T-helper 2 cell treated with Interferon-gamma antibody and Interleukin-4, amounts not matched to agents 100 ng/mL and 5 ng/mL, for 36 hours (primary cell): ENCODE measurements at regions not wholly inside any gene's neighbourhood (a gene's known extent, or its start where the extent isn't known, plus 50 kb on each side); places are given as distances from the start of the nearest gene placed in this dataset.

Experiments used
- intact Hi-C: fragments of 100-400 bp; cut with micrococcal nuclease; formaldehyde crosslinking; loops from one replicate; pipeline ENCODE4 v1.15.1; 2023

DNA sequence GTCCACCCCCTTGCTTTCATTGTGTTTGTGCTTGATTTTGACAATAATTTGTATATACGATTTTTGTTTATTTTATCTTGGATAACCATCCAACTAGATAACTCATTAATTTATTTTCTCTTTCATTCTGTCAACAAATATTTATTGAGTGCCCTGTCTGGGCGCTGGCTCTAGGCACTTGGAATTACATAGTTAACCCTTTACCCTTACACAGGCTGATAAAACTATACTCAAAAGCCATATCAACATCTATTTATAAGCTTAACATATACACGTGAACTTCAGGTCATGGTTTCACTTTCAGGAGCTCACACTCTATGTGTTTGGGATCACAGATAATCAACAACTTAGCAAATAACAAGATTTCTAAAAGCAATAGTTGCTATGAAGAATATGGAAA lies 226.3 kb upstream of the PPARGC1A start:
- intact Hi-C loops: no loop called here

DNA sequence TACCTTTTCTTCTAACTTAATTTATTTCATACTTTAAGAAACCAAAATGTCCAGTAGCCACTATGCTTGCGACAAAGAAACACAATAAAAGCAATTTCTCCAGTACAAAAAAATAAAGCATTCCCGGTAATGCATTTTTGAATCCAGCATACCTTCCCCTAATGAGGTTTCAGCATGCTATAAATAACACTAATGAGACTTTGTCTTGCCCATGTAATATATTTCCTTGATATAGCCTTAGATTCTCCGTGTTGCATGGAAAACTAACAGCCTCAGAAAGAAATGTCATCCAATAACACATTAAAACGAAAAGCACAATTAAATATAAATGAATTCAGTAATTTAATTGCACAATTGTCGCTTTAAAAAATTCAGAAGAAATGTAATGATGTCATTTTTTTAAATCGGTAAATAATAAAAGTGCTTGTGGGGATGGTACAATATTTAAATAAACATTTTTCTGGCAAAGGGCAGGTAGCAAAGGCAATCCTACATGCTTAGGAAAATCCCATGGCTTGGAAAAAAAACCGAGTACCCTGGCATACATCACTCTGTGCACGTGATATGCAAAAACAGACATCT lies 225.2 kb upstream of the PPARGC1A start:
- intact Hi-C loops: no loop called here

DNA sequence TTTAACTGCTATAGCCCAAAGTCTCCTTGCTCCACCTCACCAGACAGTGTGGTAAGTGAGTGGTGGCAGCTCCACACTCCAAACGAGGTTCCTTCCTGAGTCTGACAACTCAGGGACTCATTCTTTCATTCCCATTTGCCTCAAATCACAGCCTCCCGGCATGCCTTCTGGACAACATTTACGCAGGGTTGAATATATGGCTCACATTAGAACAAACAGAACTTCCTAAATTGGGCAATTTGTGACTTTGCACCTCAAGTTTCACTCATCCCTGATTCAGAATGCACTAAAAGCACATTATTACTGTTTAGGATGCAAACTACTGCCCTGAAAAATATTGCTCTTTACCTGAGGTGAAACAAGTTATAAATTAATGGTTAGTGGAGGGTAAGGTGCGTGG lies 224.6 kb upstream of the PPARGC1A start:
- intact Hi-C loops: no loop called here

GRCh38 chr4:24112466-24112865 lies 222.6 kb upstream of the PPARGC1A start:
- intact Hi-C loops: no loop called here

DNA sequence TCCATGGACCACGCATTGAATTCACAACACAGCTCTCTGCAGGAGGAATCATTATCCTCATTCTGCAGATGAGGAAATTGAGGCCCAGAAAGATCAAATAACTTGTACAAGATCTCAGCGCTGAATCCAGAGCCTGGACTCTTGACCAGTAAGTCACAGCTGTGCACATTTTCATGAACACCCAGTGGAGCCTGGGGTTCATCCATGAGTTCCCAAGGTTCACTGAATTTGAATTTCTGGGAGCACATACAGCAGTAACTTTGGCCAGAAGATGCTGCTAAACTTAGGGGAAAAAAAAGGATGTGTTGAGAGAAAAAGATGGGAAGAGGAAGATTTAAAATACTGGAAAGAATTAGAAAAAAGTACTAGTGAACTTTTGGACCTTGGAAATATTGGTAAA lies 218.7 kb upstream of the PPARGC1A start:
- intact Hi-C loops: no loop called here

GRCh38 chr4:24105327-24106038 lies 215.6 kb upstream of the PPARGC1A start:
- intact Hi-C loops: no loop called here

GRCh38 chr4:24104158-24104565 lies 214.3 kb upstream of the PPARGC1A start:
- intact Hi-C loops: no loop called here

DNA sequence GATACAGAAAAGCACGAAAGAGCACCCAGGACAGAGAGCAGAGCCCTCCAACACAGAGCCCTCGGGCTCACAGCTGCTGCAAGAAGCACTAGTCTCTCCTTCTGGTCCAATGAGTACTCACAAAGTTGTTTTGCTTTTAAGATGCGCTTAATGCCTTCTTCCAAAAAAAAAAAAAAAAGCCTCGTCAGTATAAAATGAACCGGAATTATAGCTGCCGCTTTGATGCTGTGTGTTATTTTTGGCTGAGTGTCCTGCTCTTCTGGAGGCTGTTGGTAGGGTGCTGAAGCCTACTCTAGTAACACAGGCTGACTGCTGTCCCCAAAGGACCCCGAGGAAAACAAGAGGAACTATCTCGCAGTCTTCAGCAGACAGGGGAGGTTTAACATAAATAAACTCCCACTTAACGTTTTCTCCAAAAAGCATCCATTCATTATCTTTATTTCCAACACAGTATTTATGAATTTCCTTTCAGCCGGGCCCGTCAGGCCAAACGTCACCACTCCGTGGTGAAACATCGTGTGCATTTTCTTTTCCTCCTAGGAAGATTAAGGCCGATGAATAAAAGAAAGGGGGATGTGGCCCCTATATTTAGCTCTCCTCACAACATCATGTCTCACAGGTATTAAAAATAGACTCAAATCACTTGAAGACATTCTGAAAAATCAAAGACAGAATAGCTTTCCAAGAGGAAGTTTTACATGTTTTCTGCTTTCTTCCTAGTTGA lies 213.7 kb upstream of the PPARGC1A start:
- intact Hi-C loops: no loop called here

DNA sequence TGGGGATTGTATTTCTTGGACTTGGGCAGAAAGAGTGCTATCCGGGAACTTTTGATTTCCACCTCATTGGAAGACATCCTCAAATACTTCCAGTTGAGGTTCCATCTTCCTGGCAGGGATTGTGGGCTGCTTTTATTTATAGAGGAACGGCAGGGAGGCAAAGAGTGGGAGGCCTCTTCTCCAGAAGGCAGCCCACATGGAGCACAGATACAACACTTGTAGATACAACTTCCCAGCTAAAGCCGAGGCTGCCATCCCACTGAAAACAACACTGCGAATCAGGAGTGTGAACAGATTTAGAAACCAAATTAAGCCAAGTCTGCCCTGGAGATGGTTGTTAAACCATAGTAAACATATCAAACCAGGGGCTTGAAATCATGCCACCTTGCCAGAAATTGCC lies 212.8 kb upstream of the PPARGC1A start:
- intact Hi-C loops: no loop called here

GRCh38 chr4:24096603-24097002 lies 206.8 kb upstream of the PPARGC1A start:
- intact Hi-C loops: no loop called here

DNA sequence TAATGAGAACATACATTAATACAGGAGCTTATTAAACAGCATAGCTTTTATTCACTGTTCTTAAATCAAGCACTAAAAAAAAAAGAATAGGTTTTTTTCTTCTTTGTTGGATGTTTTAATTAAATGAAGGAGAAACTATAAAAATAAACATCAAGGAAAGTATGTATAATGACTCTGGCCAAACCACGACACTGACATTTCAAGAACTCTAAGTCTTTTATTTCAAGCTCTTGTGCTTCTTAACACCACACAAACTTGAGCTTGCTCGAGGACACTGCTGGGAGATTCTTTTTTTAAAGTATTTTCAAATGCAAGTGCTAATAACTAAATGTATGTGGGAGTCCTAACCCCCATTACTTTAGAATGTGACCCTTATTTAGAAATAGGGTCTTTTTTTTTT lies 204.9 kb upstream of the PPARGC1A start:
- intact Hi-C loops: no loop called here

GRCh38 chr4:24093446-24093845 lies 203.6 kb upstream of the PPARGC1A start:
- intact Hi-C loops: no loop called here

GRCh38 chr4:24091639-24092233 lies 201.9 kb upstream of the PPARGC1A start:
- intact Hi-C loops: no loop called here

DNA sequence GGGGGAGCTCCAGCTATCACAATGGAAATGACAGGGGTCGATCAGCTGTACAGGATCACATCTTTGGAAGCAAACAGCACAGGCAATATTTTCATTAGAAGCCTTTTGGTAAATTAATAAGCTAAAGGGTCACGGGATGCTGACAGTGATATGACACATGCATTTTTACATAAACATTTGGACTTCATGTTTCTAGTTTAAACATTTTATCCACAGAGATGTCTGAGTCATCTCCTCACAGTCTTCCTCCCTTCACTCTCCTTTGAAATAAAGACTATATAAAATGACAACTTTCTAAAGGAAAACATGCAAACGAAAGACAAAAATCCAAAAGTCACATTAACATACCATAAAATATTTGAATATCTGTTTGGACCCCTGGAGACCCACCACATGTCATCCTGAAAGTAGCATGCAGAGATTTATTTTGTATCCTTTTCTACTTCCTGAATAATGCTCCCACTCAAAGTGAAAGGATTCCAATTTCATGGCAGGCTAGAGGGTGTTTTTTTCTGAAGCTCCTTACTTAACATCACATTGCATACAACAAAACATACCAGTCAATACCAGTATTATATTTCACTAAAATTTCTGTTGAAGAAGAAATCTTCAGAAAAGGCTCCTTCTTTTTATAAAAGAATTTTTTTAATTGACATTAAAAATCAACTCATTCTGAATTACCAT lies 200.1 kb upstream of the PPARGC1A start:
- intact Hi-C loops: no loop called here

GRCh38 chr4:24080871-24081270 lies 191.0 kb upstream of the PPARGC1A start:
- intact Hi-C loops: no loop called here

DNA sequence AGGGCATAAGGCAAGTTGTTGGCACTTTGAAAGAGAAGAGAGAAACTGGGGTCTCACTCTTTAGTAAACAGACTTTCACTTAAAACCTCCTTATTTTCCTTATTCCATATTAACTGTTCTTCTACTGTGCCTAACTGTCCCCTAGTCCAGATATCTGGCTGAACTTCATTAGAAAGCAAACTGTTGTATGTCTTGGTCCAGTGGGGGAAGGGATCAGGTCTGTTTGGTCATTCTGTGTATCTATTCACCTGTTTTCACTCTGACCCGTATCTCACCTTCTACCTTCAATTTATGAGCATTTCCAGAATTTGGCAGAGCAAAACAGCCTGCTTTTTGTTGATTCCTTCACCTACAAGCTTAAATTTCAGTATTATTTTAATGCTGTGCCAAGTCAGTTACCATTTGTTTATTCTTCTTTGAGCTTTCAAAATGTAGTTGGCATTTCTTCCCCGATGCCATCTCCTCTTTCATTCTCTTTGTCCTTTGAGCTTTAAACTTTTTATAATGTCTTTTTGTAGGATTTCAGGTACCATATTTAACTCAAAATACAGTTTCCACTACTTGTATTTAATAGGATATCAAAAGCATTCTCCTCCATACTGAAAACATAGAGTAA lies 188.6 kb upstream of the PPARGC1A start:
- intact Hi-C loops: no loop called here

- intact Hi-C loops: no loop called here
Observed at GRCh38 chr4:24076811-24077210, 187.0 kb upstream of the PPARGC1A start.

DNA sequence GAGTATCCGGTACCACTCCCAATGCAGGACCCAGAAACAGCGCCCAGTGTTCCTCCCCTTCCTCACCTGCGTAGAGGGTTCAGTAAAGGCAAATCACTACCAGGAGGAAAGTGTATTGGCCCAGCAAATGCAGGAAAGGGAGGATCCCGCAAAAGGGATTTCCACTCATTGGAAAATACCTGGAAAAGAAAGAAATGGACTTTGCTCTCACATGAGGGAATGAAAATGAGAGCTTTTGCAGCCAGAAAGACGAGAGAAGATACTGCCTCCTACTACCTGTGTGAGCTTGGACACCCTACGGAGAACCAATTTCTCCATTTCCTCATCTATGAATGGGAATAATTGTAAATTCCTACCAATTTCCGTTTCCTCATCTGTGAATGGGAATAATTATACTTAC lies 184.1 kb upstream of the PPARGC1A start:
- intact Hi-C loops: no loop called here

DNA sequence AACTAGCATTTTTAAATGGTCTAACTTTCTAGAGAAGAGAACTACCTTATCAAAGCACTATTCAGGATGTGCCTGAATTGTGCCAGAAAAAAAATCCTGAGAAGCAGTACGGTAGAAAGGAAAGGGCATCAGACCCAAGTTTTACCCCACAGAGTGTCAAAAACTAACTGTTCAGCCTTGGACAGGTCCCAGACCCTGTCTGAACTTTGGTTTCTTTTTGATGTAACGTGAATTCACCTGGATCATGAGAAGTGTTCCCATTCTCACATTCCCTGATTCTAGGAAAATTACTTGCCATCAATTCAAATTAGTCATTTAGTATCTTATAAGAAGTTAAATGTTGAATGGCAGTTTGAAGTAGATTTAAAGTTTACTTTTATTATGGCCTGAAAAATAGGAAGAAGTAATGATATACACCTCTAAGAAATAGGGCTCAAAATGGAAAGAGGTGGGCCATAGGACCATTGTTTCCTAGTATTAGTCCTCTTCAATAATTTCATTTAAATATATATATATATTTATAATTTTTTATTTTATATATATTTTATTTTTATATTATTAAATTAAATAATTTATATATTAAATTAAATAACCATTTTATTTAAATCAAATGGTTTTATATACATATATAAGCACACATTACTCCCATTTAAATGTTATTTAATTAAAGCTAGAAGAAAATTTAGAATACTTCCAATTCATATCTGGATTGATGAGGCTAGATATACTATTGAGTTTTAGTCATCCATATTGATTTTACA lies 181.9 kb upstream of the PPARGC1A start:
- intact Hi-C loops: no loop called here

GRCh38 chr4:24070117-24070516 lies 180.3 kb upstream of the PPARGC1A start:
- intact Hi-C loops: no loop called here
